HG03045 (cell line): ENCODE measurements at regions not wholly inside any gene's neighbourhood (a gene's known extent, or its start where the extent isn't known, plus 50 kb on each side); places are given as distances from the start of the nearest gene placed in this dataset.
A peak's percentile ranks its signal among the peaks of the same experiment; 100 is the strongest.

Experiments used
- ATAC-seq: cut with Tn5 transposase; IDR thresholded peaks from one replicate; pipeline ENCODE4 v1.9.1; 2021; ENCODE audit warnings: mild to moderate bottlenecking, moderate library complexity; ENCODE audit not compliant: unreplicated experiment

DNA sequence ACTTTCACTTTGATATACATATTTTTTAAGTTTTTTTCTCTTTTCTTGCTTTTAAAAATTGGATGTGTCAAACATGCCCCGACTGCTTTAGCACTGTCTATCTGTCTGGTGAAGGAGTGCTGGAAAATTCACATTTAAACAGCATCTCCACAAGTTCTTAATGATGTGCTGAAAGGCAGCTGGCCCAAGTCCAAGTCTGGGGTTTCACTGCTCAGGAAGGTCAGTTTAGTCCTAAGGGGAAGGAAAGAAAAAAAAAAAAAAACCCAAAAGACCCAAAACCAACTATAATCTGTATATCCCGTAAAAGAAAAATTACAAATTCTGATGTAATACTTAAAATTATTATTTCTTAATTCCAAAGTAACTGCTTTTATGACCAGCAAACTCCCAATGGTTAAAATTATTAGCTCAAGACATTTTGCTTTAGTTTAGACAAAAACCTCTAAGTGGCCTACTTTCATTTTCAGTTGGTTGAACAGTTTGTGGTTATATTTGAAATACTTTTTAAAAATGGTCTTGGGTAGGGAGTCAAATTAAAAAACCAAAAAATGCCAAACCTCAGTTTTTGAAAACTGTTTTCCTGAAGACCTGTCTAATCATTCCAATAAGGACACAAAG, 79.5 kb upstream of the PREP start:
- no peak for ATAC-seq

DNA sequence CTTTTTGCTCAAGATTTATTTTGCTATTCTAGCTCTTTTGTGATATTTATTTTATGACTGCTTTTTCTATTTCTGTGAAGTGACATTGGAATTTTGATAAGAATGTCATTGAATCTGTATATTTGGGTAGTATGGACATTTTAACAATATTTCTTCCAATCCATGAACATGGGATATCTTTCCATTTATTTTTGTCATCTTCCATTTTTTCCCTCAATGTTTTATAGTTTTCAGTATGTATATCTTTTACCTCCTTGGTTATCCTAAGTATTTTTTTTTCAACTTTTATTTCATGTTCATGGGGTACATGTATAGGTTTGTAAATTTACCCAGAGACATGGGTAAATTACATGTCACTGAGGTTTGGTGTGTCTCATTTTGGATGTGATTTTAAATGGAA, 74.1 kb upstream of the PREP start:
- no peak for ATAC-seq

DNA sequence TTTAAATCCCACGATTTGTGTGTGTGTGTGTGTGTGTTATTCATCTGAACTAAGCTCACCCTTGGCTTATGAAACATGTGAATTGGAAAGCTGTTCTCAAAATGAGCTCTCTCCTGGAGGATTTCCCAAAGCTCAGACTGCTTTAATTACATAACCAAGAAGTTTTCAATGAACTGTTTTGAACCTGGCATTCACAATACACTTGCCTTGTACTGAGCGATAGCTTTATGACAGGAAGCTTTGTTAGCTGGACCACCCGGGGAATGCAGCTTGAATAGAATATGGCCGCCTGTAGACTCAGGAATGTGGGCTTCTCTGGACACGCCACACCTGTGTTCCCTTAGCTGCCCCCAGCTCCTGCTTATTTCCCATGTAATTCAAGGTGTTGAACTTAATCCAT, 71.4 kb upstream of the PREP start:
- no peak for ATAC-seq

DNA sequence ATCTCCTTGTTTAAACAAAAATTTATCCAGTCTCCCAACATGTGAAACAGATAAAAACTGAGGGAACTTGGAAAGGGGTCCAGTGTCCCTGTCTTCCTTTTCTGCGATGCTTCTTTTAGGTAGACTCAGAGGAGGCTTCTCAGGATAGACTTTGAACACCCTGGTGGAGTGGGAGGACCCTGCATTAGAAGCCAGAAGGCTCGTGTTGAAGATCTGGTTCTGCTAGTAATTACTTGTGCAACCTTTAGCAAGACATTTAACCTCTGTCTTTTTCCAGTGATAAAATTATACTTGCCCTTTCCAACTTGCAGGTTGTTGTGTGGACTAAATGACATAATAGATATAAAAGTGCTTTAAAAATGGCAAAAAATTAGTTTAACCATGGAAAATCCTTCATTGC, 67.1 kb upstream of the PREP start:
- no peak for ATAC-seq

DNA sequence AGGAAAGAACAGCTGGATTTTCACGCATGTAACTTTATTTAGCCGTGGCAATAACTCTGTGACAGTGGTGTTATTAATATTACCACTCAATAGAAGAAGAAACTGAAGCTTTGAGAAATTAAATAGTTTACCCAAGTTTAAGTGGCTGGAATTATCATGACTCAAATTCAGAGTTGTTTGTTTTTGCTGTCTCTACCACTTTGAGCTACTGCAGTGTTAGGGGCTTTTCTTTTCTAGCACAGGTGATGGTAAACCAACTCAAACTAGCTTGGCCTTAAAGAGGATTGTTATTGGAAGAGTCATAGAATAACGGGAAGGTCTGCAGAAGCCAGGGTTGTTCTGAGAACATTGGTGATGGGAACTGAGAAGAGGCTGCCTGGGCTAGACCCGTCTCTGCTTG, 66.0 kb upstream of the PREP start:
- ATAC-seq: peak; percentile 55

DNA sequence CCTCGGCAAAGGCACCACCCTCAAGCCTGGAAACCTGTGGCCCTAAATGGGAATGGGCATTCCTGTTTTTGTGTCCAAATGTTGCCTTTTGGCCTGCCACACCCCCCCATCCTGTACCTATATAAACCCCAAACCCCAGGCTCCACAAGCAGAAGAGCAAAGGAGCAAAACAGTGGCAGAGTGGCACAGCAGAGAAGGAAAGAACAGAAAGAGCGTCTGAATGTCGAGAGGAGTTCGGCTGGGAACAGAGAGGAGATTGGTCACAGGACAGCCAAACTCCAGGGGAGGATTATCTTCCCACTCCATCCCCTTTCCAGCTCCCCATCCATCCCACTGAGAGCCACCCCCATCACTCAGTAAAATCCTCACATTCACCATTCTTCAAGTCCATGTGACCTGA, 58.0 kb upstream of the PREP start:
- ATAC-seq: no peak

DNA sequence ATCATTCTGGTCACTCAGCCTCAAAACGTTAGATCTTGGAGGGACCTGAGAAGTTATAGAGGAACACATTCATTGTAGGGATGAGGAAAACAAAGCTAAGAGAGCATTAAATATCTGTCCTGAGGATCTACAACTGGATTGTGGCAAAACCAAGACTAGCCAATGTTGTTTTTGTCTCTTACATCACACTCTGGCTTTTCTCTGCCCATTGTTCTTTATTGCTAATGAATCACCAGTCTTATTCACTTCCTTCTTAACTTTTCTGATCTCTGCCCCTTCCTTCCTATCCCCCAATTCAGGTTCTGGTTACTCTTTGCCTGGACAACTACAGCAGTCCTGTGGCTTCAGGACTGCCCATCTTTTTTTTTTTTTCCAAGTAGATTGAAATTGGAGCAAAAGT, 57.0 kb upstream of the PREP start:
- ATAC-seq: no peak

DNA sequence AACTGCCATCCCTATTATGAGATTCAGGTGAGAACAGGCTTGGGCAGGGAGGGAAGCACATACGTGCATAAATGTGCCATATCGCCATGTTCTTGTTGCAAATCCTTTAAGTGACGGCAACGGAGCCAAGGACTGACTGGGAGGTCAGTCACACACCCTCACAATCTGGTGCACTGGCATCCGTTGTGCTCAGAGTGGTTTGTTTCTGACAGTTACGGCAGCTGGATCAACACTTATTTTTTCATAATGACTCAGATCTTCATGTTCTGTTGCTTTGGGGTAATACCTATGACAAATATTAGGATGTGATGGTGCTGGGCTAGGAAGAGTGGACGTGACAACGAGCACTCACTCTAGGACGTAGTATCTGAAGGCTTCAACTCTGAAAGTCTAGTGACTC, 56.2 kb upstream of the PREP start:
- ATAC-seq: peak; percentile 92

DNA sequence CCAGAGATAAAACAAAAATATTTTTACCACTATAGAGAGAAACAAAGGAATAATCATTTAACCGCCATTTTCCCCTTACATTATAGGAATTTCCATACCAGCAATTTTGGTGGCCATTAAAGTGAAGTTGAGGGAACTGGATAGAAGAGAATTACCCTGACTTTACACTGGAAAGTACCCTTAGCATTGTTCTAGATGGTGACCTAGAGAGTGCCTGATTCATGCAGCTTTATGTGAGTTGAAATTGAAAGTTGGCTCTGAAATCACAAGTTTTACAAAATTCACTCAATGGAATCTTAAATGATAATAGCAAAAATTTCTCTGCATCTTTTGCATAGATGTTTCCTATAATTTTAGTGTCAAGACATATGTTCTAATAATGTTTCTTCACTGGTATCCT, 55.7 kb upstream of the PREP start:
- ATAC-seq: peak; percentile 43

DNA sequence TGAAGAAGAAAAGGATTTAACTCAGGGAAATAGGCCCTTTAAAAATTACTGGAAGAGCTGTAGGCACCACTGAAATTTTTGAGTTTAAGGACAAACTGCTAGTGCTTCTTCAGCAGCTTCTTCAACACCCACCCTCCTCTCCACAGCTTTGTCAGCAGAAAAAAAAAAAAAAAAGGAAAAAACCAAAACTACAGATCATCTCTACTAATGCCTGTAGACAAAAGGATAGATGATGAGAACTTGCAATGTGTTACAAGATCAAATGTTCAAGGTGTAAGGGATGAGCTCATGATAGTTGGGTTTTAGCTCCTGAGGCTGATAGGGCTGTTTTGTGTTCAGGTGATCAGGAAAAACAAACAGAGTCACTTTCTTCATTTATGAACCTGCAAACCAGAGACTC, 55.2 kb upstream of the PREP start:
- no peak for ATAC-seq

DNA sequence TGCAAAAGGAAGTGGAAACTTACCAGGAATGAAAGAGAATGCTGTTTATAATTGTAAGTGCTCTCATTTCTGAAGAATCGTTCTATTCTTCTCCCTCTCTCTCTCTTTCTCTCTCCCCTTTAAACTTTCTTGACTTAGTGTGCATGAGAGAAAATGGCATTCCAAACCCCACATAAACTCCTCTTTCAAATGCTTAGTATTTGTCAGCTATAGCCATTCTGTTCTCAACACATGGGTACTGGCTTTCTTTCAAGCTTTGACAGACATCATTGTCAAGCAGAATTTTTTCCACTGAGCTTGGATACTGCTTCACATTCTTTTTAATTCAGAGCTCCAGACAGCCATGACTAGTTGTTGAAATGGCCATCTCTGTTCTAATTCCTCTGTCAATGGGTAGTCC, 51.1 kb upstream of the PREP start:
- no peak for ATAC-seq

DNA sequence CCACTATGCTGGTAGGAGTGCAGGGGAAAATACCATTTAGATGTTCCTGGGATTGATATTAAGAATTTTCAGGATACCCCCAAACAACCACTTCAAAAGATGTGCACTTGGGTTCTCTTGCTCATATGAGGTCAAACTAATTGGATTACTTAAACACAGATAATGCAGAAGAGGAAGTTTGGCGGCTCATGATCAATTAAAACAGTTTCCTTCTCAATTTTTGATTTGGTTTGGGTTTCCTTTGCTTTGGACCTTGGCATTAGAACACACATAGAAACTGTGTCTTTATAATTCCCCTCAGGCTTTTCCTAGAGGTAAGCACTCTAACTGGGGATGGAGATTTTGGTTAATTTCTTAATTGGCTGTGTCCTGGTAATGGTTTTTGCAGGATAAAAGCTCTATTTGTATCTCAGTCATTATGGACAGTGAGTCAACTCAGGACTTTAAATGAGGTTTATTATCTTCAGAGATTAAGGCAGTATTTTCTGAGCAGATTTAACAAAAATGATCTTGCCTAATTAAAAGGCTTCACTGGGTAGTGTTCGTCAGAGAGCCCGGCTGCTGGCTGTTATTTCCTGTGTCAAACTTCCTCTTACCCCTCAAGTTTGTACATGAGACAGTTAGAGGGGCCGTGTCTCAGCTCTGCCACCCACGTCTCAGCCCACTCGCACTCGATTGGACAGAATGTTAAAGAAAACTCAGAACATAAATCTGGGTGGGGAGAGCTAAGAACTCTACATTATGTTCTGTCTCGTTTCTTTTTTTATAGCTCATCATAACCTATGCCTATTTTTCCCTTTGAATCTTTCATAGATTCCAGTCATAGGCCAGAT, 50.3 kb upstream of the PREP start:
- peak; percentile 47 for ATAC-seq
